Ovary (tissue), 3 donors: ENCODE measurements at regions not wholly inside any gene's neighbourhood (a gene's known extent, or its start where the extent isn't known, plus 50 kb on each side); places are given as distances from the start of the nearest gene placed in this dataset.

ENCODE experiments used
- CTCF ChIP-seq, 3 donors: fragments of 450-650 bp in 2 of 3; fragments of 200-600 bp in 1 of 3; IDR thresholded peaks; one replicate each; pipeline versions ENCODE4 v1.5.1 to v1.8.0; 2016 to 2022; ENCODE audit warnings: antibody characterized with exemption in 3 of 3, mild to moderate bottlenecking in 1 of 3
- EP300 ChIP-seq: sonication (generic); formaldehyde crosslinking; IDR thresholded peaks from one replicate; pipeline ENCODE4 v1.6.1; 2017; ENCODE audit warnings: antibody characterized with exemption
- donor health status: DM: no; HTN: no; CAD: no.

- TF ChIP-seq CTCF (IDR thresholded peaks at IDR 0.05), result no peak
- no peak for TF ChIP-seq EP300
These were observed 139.6 kb upstream of the ZBTB20 start for GRCh38 chr3:115286529-115287197.
